CD4-positive, alpha-beta T cell (primary cell): ENCODE measurements at regions not wholly inside any gene's neighbourhood (a gene's known extent, or its start where the extent isn't known, plus 50 kb on each side); places are given as distances from the start of the nearest gene placed in this dataset.

ENCODE experiments used
- ATAC-seq: fragments of 200-7000 bp; cut with Tn5 transposase; one replicate; pipeline ENCODE4 v1.10.0; 2022; ENCODE audit warnings: mild to moderate bottlenecking; ENCODE audit not compliant: poor library complexity
- CTCF ChIA-PET: fragments of 350-600 bp; sonication (Branson Sonifier 250); formaldehyde crosslinking; loops from one replicate; lab custom pipeline; 2021; ENCODE audit warnings: antibody characterized with exemption, inconsistent platforms; lab: Charles Lee
- POLR2A ChIA-PET: fragments of 350-600 bp; sonication (Branson Sonifier 250); formaldehyde crosslinking; loops from one replicate; lab custom pipeline; 2021; ENCODE audit warnings: antibody characterized with exemption, inconsistent platforms; lab: Charles Lee
- DNase-seq, 14 experiments: peaks; one replicate each; pipeline ENCODE4 v3.0.0-alpha.2; 2013 to 2020; ENCODE audit warnings: mixed read lengths in 2 of 14
- H3K27ac ChIP-seq, 2 donors: one replicate each; pipeline versions ENCODE4 v1.5.1 to v1.7.0; 2013; ENCODE audit warnings: low read length in 2 of 2, low read depth in 1 of 2, mild to moderate bottlenecking in 1 of 2
- H3K27me3 ChIP-seq, 2 experiments: 1 replicate in 1 of 2; 2 replicates in 1 of 2; pipeline versions ENCODE4 v1.6.1 to v1.7.0; 2013; ENCODE audit warnings: low read length in 2 of 2, control low read depth in 1 of 2, mild to moderate bottlenecking in 1 of 2, moderate library complexity in 1 of 2; ENCODE audit not compliant: insufficient read depth in 2 of 2, control insufficient read depth in 1 of 2
- H3K36me3 ChIP-seq: one replicate; pipeline ENCODE4 v1.6.1; 2013; ENCODE audit warnings: low read length, control low read depth; ENCODE audit not compliant: insufficient read depth
- H3K4me1 ChIP-seq: one replicate; pipeline ENCODE4 v1.6.1; 2013; ENCODE audit warnings: low read length, control low read depth; ENCODE audit not compliant: insufficient read depth
- H3K4me3 ChIP-seq: one replicate; pipeline ENCODE4 v1.5.1; 2013; ENCODE audit warnings: mild to moderate bottlenecking, low read length, moderate library complexity
- H3K9me3 ChIP-seq, 2 experiments: 1 replicate in 1 of 2; 2 replicates in 1 of 2; pipeline versions ENCODE4 v1.6.1 to v1.7.0; 2013; ENCODE audit warnings: low read length in 2 of 2, mild to moderate bottlenecking in 2 of 2, control low read depth in 1 of 2, moderate library complexity in 1 of 2; ENCODE audit not compliant: control insufficient read depth in 1 of 2, insufficient read depth in 1 of 2
- H3K27ac Mint-ChIP-seq: one replicate; pipeline ENCODE4 v1.8.0; 2020; ENCODE audit warnings: mixed read lengths
- H3K27me3 Mint-ChIP-seq: one replicate; pipeline ENCODE4 v1.8.0; 2021; ENCODE audit warnings: mixed read lengths
- H3K36me3 Mint-ChIP-seq: one replicate; pipeline ENCODE4 v1.8.0; 2021; ENCODE audit warnings: low read depth, mixed read lengths
- H3K4me1 Mint-ChIP-seq: one replicate; pipeline ENCODE4 v1.8.0; 2021; ENCODE audit warnings: low read depth, mixed read lengths
- H3K4me3 Mint-ChIP-seq: one replicate; pipeline ENCODE4 v1.8.0; 2020; ENCODE audit warnings: mild to moderate bottlenecking, mixed read lengths
- H3K9me3 Mint-ChIP-seq: one replicate; pipeline ENCODE4 v1.8.0; 2020; ENCODE audit warnings: mixed read lengths
- intact Hi-C, 2 experiments: fragments of 100-400 bp; cut with DNase I in 1 of 2; cut with micrococcal nuclease in 1 of 2; formaldehyde crosslinking; loops; one replicate each; pipeline versions ENCODE4 v1.15.1 to v1.9.0; 2023 to 2025; cut with DNase I, micrococcal nuclease
- TF ChIP-seq, protein P1 (sequence below): fragments of 200-600 bp; IDR thresholded peaks from one replicate; pipeline ENCODE4 v1.8.0; 2022; ENCODE audit warnings: antibody characterized with exemption, mild to moderate bottlenecking

DNA sequence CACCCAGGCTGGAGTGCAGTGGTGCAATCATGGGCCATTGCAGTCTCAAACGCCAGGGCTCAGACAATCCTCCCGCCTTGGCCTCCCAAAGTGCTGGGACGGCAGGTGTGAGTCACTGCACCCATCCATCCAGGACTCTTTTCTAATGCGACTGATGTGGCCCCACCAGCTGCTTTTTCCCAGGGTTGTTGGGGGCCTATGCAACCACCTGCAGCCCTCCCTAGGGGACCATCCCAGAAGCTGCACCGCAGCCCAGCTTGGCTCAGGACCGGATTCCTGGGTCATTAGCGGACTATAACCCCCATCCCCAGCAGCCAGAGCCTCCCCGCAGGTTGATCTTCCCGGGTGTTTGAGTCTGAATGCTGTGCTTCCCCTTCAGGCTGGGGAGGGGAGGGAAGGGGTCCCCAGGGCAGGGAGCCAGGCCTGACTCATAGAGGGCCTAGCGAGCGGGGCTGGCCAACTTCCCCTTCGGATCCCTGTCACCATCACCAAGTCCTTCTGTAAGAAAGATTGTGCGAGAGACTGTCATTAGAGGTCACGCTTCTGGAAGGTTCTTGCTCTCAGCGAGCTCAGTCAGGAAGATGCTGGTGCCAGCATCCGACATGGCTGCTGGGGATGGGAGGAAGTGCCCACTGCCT is 108.7 kb upstream of the ACTRT2 start:
- DNase-seq (peak in 1 of 14 experiments; percentile 37), ATAC-seq (no peak)
- POLR2A ChIA-PET, result no interaction called here
- Mint-ChIP-seq H3K27ac (no peak overlapping the region), H3K36me3 (no peaks in the 10 kb centered on the region), H3K27me3 (no peaks in the 10 kb centered on the region), H3K4me1 (no peaks in the 10 kb centered on the region), H3K9me3 (no peaks in the 10 kb centered on the region), H3K4me3 (no peak overlapping the region)
- intact Hi-C loops, result no loop called here
- Histone ChIP-seq H3K27ac (no peak overlapping the region), H3K9me3 (peaks cover 0 to 10% of the 10 kb centered on the region in 2 experiments), H3K4me1 (no peaks in the 10 kb centered on the region), H3K4me3 (no peak overlapping the region), H3K36me3 (no peaks in the 10 kb centered on the region), H3K27me3 (no peaks in the 10 kb centered on the region)
- CTCF ChIA-PET, result no interaction called here
- TF ChIP-seq, protein P1, sequence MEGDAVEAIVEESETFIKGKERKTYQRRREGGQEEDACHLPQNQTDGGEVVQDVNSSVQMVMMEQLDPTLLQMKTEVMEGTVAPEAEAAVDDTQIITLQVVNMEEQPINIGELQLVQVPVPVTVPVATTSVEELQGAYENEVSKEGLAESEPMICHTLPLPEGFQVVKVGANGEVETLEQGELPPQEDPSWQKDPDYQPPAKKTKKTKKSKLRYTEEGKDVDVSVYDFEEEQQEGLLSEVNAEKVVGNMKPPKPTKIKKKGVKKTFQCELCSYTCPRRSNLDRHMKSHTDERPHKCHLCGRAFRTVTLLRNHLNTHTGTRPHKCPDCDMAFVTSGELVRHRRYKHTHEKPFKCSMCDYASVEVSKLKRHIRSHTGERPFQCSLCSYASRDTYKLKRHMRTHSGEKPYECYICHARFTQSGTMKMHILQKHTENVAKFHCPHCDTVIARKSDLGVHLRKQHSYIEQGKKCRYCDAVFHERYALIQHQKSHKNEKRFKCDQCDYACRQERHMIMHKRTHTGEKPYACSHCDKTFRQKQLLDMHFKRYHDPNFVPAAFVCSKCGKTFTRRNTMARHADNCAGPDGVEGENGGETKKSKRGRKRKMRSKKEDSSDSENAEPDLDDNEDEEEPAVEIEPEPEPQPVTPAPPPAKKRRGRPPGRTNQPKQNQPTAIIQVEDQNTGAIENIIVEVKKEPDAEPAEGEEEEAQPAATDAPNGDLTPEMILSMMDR, result no peak

DNA sequence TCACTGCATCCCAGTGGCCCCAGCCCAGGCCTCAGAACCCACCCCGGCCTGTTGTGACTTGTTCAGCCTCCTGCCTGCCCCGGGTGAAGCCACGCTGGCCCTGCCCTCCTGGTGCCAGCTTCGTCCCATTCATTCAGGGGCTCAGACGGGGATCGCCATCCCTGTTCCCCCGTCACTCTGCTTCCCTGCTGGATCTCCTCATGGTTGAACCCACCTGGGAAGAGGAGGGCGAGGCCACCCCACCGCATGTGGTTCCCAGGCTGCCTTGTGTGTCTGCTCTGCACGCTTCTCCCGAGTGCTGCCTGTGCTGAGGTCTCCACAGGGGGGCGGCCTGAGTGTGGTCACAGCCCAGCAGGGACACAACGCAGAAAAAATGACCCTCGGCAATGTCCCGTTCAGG is 108.2 kb upstream of the ACTRT2 start:
- H3K27me3 ChIP-seq, result no peaks in the 10 kb centered on the region
- ATAC-seq, result no peak
- no peaks in the 10 kb centered on the region for H3K36me3 ChIP-seq
- peaks cover 0 to 10% of the 10 kb centered on the region in 2 experiments for H3K9me3 ChIP-seq
- Mint-ChIP-seq H3K27me3 (no peaks in the 10 kb centered on the region), H3K9me3 (no peaks in the 10 kb centered on the region), H3K4me3 (no peak overlapping the region), H3K4me1 (no peaks in the 10 kb centered on the region), H3K36me3 (no peaks in the 10 kb centered on the region), H3K27ac (no peak overlapping the region)
- no peak for DNase-seq
- ChIA-PET POLR2A (no interaction called here), CTCF (no interaction called here)
- H3K4me3 ChIP-seq, result no peak overlapping the region
- no peak overlapping the region for H3K27ac ChIP-seq
- TF ChIP-seq, protein P1, result no peak
- intact Hi-C loops, result no loop called here
- no peaks in the 10 kb centered on the region for H3K4me1 ChIP-seq

DNA sequence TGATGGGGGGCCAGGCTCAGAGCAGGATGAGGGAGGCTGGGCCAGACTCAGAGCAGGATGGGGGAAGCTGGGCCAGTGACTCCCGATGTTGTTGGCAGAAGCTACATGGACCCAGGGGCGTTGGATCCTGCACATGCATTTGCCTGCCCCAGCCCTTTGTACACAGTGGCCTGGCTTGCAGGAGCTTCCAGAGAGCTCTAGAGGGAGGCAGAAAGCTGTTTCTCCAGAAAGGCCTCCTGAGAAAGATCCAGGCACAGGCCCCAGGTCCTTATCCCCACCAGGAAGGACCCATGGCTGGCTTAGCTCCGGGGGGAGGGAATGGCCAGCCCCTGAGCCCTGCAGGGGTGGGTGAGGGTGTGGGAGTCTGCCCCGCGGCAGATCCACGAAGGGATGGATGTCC is 106.6 kb upstream of the ACTRT2 start:
- Mint-ChIP-seq H3K27ac (no peak overlapping the region), H3K27me3 (no peaks in the 10 kb centered on the region), H3K4me1 (no peaks in the 10 kb centered on the region), H3K4me3 (no peak overlapping the region), H3K9me3 (no peaks in the 10 kb centered on the region), H3K36me3 (no peaks in the 10 kb centered on the region)
- CTCF ChIA-PET, result no interaction called here
- TF ChIP-seq, protein P1, result no peak
- H3K27ac ChIP-seq, result no peak overlapping the region
- no peak for DNase-seq
- no peak overlapping the region for H3K4me3 ChIP-seq
- no peak for ATAC-seq
- H3K27me3 ChIP-seq, result no peaks in the 10 kb centered on the region
- no peaks in the 10 kb centered on the region for H3K4me1 ChIP-seq
- H3K9me3 ChIP-seq, result peaks cover 0 to 13% of the 10 kb centered on the region in 2 experiments
- intact Hi-C loops, result no loop called here
- POLR2A ChIA-PET, result no interaction called here
- H3K36me3 ChIP-seq, result no peaks in the 10 kb centered on the region
